Mesothelial cell of epicardium (in vitro differentiated cells): ENCODE measurements at regions not wholly inside any gene's neighbourhood (a gene's known extent, or its start where the extent isn't known, plus 50 kb on each side); places are given as distances from the start of the nearest gene placed in this dataset.
"Not testable (repeated sequence)": the region's sequence is repeated elsewhere in the genome, so short reads cannot be mapped to it uniquely, and the experiment has no call there.

Experiments
- DNase-seq, 2 experiments: peaks; one replicate each; pipeline ENCODE4 v3.0.0; 2021; ENCODE audit warnings: low spot score in 2 of 2; ENCODE audit not compliant: unreplicated experiment in 2 of 2
- H3K27ac Mint-ChIP-seq: 2 replicates; pipeline ENCODE4 v1.8.0; 2021; ENCODE audit warnings: mixed read lengths
- H3K27me3 Mint-ChIP-seq: 2 replicates; pipeline ENCODE4 v1.8.0; 2021; ENCODE audit warnings: low read depth, mixed read lengths
- H3K36me3 Mint-ChIP-seq: 2 replicates; pipeline ENCODE4 v1.8.0; 2021; ENCODE audit warnings: mixed read lengths
- H3K4me1 Mint-ChIP-seq: 2 replicates; pipeline ENCODE4 v1.8.0; 2021; ENCODE audit warnings: mixed read lengths
- H3K4me3 Mint-ChIP-seq: 2 replicates; pipeline ENCODE4 v1.8.0; 2021; ENCODE audit warnings: mild to moderate bottlenecking, moderate library complexity, mixed read lengths
- H3K9me3 Mint-ChIP-seq: 2 replicates; pipeline ENCODE4 v1.8.0; 2021; ENCODE audit warnings: mixed read lengths
- TF ChIP-seq, protein P1 (sequence below): fragments of 200-600 bp; sonication (generic); IDR thresholded peaks from one replicate; pipeline ENCODE4 v1.5.0; 2021; ENCODE audit warnings: antibody characterized with exemption; ENCODE audit not compliant: unreplicated experiment

DNA sequence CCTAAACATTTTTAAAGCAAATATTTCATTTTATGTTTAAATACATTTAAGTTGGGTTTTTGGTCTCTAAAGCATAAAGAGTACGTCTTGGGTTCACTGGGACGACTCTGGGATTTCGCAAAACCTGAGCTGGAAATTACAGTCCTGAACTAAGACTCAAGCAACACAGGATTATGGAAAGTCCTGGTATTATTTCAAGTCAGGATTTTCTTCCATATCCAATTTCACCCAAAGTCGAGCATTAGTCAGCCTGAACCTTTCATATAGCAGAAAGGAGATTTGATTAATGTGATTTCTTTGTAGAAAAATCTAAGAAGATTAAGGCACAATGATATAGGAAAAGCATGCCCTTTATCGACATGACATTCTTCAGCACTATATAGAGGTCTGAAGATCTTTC lies 100.0 kb downstream of the MTERF1 start:
- TF ChIP-seq, protein P1, sequence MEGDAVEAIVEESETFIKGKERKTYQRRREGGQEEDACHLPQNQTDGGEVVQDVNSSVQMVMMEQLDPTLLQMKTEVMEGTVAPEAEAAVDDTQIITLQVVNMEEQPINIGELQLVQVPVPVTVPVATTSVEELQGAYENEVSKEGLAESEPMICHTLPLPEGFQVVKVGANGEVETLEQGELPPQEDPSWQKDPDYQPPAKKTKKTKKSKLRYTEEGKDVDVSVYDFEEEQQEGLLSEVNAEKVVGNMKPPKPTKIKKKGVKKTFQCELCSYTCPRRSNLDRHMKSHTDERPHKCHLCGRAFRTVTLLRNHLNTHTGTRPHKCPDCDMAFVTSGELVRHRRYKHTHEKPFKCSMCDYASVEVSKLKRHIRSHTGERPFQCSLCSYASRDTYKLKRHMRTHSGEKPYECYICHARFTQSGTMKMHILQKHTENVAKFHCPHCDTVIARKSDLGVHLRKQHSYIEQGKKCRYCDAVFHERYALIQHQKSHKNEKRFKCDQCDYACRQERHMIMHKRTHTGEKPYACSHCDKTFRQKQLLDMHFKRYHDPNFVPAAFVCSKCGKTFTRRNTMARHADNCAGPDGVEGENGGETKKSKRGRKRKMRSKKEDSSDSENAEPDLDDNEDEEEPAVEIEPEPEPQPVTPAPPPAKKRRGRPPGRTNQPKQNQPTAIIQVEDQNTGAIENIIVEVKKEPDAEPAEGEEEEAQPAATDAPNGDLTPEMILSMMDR, result no peak
- H3K27me3 Mint-ChIP-seq, result peaks cover 21% of the 10 kb centered on the region
- peaks cover 5% of the 10 kb centered on the region for H3K4me1 Mint-ChIP-seq
- no peak for DNase-seq
- H3K4me3 Mint-ChIP-seq, result no peak overlapping the region
- H3K36me3 Mint-ChIP-seq, result no peaks in the 10 kb centered on the region
- H3K9me3 Mint-ChIP-seq, result peaks cover 5% of the 10 kb centered on the region
- H3K27ac Mint-ChIP-seq, result no peak overlapping the region

DNA sequence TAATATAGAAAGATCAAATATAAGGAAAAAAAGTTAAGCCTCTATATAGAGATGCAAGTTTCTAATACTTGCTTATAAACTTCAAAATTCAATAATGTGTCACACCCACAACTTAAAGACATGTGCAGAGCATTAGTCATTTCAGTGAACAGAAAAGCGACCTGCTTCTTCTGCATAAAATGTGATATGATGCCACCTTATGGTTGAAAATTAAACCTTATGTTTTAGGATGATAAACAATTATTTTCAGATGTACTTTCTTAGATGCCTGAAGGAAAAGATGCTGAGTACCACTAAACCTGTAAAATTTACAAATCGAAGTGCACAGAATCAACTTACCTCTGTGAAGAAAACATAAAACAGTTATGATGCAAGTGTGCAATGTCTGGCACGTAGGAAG lies 96.0 kb downstream of the MTERF1 start:
- peaks cover 12% of the 10 kb centered on the region for H3K27me3 Mint-ChIP-seq
- H3K4me3 Mint-ChIP-seq, result no peak overlapping the region
- no peak for DNase-seq
- peaks cover 4% of the 10 kb centered on the region for H3K4me1 Mint-ChIP-seq
- no peaks in the 10 kb centered on the region for H3K36me3 Mint-ChIP-seq
- TF ChIP-seq, protein P1, result no peak
- H3K9me3 Mint-ChIP-seq, result no peaks in the 10 kb centered on the region
- no peak overlapping the region for H3K27ac Mint-ChIP-seq

DNA sequence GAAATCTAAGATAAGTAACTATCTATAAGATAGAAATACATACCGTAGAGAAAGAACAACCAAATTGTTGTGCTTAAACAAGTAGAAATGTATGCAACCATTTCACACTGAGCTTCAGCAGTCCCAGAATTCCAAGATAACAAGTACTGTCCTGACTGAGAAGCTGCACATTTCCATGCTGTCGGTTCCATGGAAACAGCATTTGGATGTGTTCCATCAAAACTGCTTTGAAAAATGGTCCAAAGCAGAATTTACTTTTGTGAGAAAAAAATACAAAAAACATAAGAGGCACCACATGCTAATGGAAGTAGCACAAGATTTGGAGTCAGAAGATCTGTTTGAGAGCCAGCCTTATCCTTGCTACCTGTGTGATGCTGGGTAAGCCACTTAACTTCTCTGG lies 92.6 kb downstream of the MTERF1 start:
- Mint-ChIP-seq H3K4me1 (peaks cover 4% of the 10 kb centered on the region), H3K36me3 (no peaks in the 10 kb centered on the region), H3K9me3 (peaks cover 4% of the 10 kb centered on the region), H3K27ac (no peak overlapping the region), H3K27me3 (peaks cover 4% of the 10 kb centered on the region), H3K4me3 (no peak overlapping the region)
- DNase-seq, result no peak
- TF ChIP-seq, protein P1, result no peak

- Mint-ChIP-seq H3K27me3 (no peaks in the 10 kb centered on the region), H3K4me1 (peaks cover 2% of the 10 kb centered on the region), H3K27ac (no peak overlapping the region), H3K9me3 (peaks cover 15% of the 10 kb centered on the region), H3K4me3 (no peak overlapping the region), H3K36me3 (peaks cover 3% of the 10 kb centered on the region)
- no peak for DNase-seq
- TF ChIP-seq, protein P1, result no peak
Measured at GRCh38 chr7:91789086-91789485, 91.4 kb downstream of the MTERF1 start.

DNA sequence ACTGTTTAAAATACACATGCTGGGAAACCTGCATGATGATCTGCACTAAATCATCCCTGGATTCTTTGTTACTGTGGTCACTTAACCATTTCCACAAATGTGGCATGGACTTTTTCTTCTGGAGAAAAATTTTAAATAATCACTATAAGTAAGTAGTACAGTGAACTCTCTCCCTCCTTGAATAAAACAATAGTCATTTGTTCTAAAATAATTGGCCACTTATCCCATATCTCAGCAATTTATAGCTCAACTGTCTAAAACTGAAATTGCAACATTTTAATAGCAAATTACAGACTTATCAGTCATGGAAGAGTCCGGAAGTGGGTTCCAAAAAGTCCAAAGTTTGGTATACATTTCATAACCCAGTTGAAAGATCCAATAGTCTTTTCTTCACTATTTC lies 90.9 kb downstream of the MTERF1 start:
- H3K36me3 Mint-ChIP-seq, result peaks cover 3% of the 10 kb centered on the region
- DNase-seq, result no peak
- no peak overlapping the region for H3K4me3 Mint-ChIP-seq
- TF ChIP-seq, protein P1, result no peak
- no peaks in the 10 kb centered on the region for H3K27me3 Mint-ChIP-seq
- H3K4me1 Mint-ChIP-seq, result peaks cover 2% of the 10 kb centered on the region
- no peak overlapping the region for H3K27ac Mint-ChIP-seq
- peaks cover 16% of the 10 kb centered on the region for H3K9me3 Mint-ChIP-seq

DNA sequence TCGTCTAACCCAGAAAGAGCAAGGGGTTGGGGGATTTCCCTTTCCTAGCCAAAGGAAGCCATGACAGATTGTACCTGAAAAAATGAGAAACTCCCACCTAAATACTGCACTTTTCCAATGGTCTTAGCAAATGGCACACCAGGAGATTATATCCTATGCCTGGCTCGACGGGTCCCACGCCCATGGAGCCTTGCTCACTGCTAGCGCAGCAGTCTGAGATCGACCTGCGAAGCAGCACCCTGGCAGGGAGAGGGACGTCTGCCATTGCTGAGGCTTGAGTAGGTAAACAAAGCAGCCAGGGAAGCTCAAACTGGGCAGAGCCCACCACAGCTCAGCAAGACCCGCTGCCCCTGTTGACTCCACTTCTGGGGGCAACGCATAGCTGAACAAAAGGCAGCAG lies 89.9 kb downstream of the MTERF1 start:
- H3K4me3 Mint-ChIP-seq, DNase-seq, H3K27ac Mint-ChIP-seq, H3K36me3 Mint-ChIP-seq, H3K27me3 Mint-ChIP-seq, H3K4me1 Mint-ChIP-seq: not testable (repeated sequence)
- peaks cover 20% of the 10 kb centered on the region for H3K9me3 Mint-ChIP-seq
